NCI-H2107 treated with DMSO at 0.1 percent for 48 hours (cell line): ENCODE measurements at regions not wholly inside any gene's neighbourhood (a gene's known extent, or its start where the extent isn't known, plus 50 kb on each side); places are given as distances from the start of the nearest gene placed in this dataset.
"Not testable (repeated sequence)": the region's sequence is repeated elsewhere in the genome, so short reads cannot be mapped to it uniquely, and the experiment has no call there.

Source experiments
- DNase-seq: peaks from one replicate; lab custom pipeline; 2025; ENCODE audit not compliant: unreplicated experiment; lab: John Stamatoyannopoulos, UW

- no peak for DNase-seq
Observed at GRCh38 chr14:89661392-89661791, 244.4 kb upstream of the FOXN3 start.

GRCh38 chr14:89660625-89661233, 243.7 kb upstream of the FOXN3 start:
- not testable (repeated sequence) for DNase-seq

- no peak for DNase-seq
Observed at GRCh38 chr14:89660166-89660565, 243.1 kb upstream of the FOXN3 start.

GRCh38 chr14:89658977-89659670, 242.1 kb upstream of the FOXN3 start:
- no peak for DNase-seq

- DNase-seq = no peak
Observed at GRCh38 chr14:89657014-89657413, 240.0 kb upstream of the FOXN3 start.

- peak; percentile 67 for DNase-seq
Observed at GRCh38 chr14:89654998-89655397, 238.0 kb upstream of the FOXN3 start.

- no peak for DNase-seq
Observed at GRCh38 chr14:89652352-89652751, 235.3 kb upstream of the FOXN3 start.

- no peak for DNase-seq
Observed at GRCh38 chr14:89651805-89652204, 234.8 kb upstream of the FOXN3 start.

- no peak for DNase-seq
Observed at GRCh38 chr14:89650077-89650978, 233.3 kb upstream of the FOXN3 start.

- no peak for DNase-seq
Observed at GRCh38 chr14:89649451-89650075, 232.5 kb upstream of the FOXN3 start.

GRCh38 chr14:89648924-89649323, 231.9 kb upstream of the FOXN3 start:
- no peak for DNase-seq

- DNase-seq = no peak
Observed at GRCh38 chr14:89648510-89648909, 231.5 kb upstream of the FOXN3 start.

GRCh38 chr14:89646971-89647370, 229.9 kb upstream of the FOXN3 start:
- no peak for DNase-seq

- no peak for DNase-seq
Observed at GRCh38 chr14:89644641-89645040, 227.6 kb upstream of the FOXN3 start.

GRCh38 chr14:89641495-89642175, 224.6 kb upstream of the FOXN3 start:
- no peak for DNase-seq

GRCh38 chr14:89640141-89640540, 223.1 kb upstream of the FOXN3 start:
- DNase-seq = no peak

- DNase-seq = no peak
Observed at GRCh38 chr14:89639687-89640086, 222.7 kb upstream of the FOXN3 start.

GRCh38 chr14:89638891-89639290, 221.9 kb upstream of the FOXN3 start:
- DNase-seq = no peak

GRCh38 chr14:89637581-89637980, 220.5 kb upstream of the FOXN3 start:
- no peak for DNase-seq

GRCh38 chr14:89635615-89636014, 218.6 kb upstream of the FOXN3 start:
- DNase-seq = no peak

- no peak for DNase-seq
Observed at GRCh38 chr14:89634037-89634436, 217.0 kb upstream of the FOXN3 start.
